GM18520 (cell line): ENCODE measurements at regions not wholly inside any gene's neighbourhood (a gene's known extent, or its start where the extent isn't known, plus 50 kb on each side); places are given as distances from the start of the nearest gene placed in this dataset.

Experiments used
- ATAC-seq: cut with Tn5 transposase; IDR thresholded peaks from one replicate; pipeline ENCODE4 v1.9.1; 2021; ENCODE audit not compliant: unreplicated experiment

- no peak for ATAC-seq
Measured at GRCh38 chr22:48596111-48596850, 1231.4 kb downstream of the BRD1 start.

- ATAC-seq: no peak
Measured at GRCh38 chr22:48595511-48595905, 1232.2 kb downstream of the BRD1 start.

- no peak for ATAC-seq
Measured at GRCh38 chr22:48594757-48595510, 1232.7 kb downstream of the BRD1 start.

GRCh38 chr22:48594016-48594756 is 1233.5 kb downstream of the BRD1 start:
- ATAC-seq: no peak

- ATAC-seq: no peak
Measured at GRCh38 chr22:48593551-48593950, 1234.1 kb downstream of the BRD1 start.

GRCh38 chr22:48592931-48593330 is 1234.7 kb downstream of the BRD1 start:
- ATAC-seq: no peak

GRCh38 chr22:48592488-48592887 is 1235.2 kb downstream of the BRD1 start:
- ATAC-seq: no peak

GRCh38 chr22:48592066-48592345 is 1235.7 kb downstream of the BRD1 start:
- ATAC-seq: no peak

- ATAC-seq: no peak
Measured at GRCh38 chr22:48591286-48592065, 1236.2 kb downstream of the BRD1 start.

GRCh38 chr22:48589901-48590300 is 1237.8 kb downstream of the BRD1 start:
- no peak for ATAC-seq

GRCh38 chr22:48588878-48589450 is 1238.7 kb downstream of the BRD1 start:
- no peak for ATAC-seq

GRCh38 chr22:48588151-48588877 is 1239.4 kb downstream of the BRD1 start:
- ATAC-seq: no peak

- ATAC-seq: no peak
Measured at GRCh38 chr22:48587236-48587865, 1240.3 kb downstream of the BRD1 start.

- no peak for ATAC-seq
Measured at GRCh38 chr22:48586799-48587185, 1240.9 kb downstream of the BRD1 start.

- ATAC-seq: no peak
Measured at GRCh38 chr22:48585916-48586798, 1241.5 kb downstream of the BRD1 start.

GRCh38 chr22:48584170-48584569 is 1243.5 kb downstream of the BRD1 start:
- ATAC-seq: no peak

- ATAC-seq: no peak
Measured at GRCh38 chr22:48581796-48582469, 1245.7 kb downstream of the BRD1 start.

GRCh38 chr22:48581205-48581766 is 1246.4 kb downstream of the BRD1 start:
- ATAC-seq: no peak
